HG03521 (cell line): ENCODE measurements at regions not wholly inside any gene's neighbourhood (a gene's known extent, or its start where the extent isn't known, plus 50 kb on each side); places are given as distances from the start of the nearest gene placed in this dataset.

Experiments used
- ATAC-seq: cut with Tn5 transposase; IDR thresholded peaks from one replicate; pipeline ENCODE4 v1.9.1; 2021; ENCODE audit warnings: mild to moderate bottlenecking, moderate library complexity; ENCODE audit not compliant: unreplicated experiment

DNA sequence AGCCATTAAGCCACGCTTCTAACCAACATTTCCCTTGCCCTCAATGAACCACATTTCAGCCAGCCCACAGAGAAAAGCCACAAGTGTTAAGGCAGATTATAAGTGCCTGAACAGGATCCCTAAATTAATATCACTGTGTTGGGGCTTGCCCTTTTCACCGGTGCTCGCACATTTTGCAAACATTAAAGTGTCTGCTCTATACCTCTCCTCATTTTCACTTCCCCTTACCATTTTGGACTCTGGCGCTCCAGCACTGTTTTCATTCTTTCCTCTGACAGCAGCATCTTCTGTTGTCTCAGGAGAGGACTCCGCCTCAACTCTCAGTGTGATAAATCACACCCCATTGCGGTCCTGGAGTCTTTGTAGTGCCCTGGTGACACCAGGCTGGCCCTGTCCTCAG, 274.2 kb downstream of the BAMBI start:
- ATAC-seq = no peak

GRCh38 chr10:28952523-28952922, 275.2 kb downstream of the BAMBI start:
- ATAC-seq = no peak

- no peak for ATAC-seq
Observed at GRCh38 chr10:28954211-28954610, 276.9 kb downstream of the BAMBI start.

DNA sequence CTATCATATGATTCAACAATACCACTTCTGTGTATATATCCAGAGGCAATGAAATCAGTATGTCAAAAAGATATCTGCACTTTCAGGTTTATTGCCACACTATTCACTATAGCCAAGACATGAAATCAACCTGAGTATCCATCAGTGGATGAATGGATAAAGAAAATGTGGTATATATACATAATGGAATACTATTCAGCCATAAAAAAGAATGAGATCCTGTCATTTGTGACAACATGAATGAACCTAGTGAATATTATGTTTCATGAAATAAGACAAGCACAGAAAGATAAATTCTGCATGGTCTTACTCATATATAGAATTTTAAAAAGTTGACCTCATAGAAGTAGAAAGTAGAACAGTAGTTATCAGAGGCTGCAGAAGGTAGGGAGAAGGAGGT, 281.1 kb downstream of the BAMBI start:
- no peak for ATAC-seq

- no peak for ATAC-seq
Observed at GRCh38 chr10:28959850-28960501, 282.7 kb downstream of the BAMBI start.

- no peak for ATAC-seq
Observed at GRCh38 chr10:28962768-28963167, 285.4 kb downstream of the BAMBI start.

DNA sequence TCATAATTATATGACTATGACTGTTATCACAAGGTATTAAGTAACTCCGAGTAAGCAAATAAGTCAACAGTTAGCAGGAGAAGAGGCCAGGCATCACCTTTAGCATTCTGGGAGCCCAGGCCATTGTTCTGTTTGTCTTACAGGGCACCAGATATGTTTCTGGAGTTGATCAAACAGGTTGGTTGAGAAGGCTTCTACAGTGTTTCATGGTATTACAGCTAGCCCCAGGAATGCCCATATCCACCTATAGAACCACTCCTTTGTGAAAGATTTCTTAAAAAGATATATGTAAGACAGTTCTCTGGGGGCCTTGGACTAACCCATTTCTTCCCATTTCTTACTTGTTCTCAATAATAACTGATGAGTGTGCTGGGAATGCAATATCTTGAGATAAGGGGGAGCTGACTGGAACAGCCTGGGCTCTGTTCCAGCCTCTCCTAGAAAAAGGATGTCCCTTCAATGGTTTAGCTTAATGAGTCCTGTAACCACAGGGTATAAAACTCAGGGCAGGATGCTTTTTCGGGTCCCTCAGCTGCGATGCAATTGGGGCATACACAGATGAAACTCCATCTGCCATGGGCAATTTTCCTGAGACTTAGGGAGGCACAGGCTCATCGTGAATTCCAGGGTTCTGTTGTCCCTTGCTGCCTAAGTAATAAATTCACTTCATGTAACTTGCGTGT, 286.4 kb downstream of the BAMBI start:
- ATAC-seq = no peak

GRCh38 chr10:28965937-28966336, 288.6 kb downstream of the BAMBI start:
- ATAC-seq = no peak

DNA sequence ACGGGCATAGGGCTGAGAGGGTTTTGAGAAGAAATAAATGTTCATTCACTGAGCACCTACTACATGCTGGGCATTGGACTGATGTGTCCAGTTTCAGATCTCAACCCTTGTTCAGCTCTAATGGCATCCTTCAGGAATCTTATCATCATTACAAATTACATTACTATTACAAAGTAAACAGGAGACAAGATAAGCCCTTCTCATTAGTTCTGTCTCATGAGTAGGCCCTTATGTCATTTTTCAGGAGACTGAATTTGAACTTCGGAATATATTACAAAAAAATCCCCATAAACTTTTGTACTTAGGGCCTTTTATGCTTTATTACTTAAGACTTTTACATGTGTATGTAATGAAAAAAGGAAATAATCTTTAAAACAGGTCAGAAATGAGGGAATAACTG, 289.7 kb downstream of the BAMBI start:
- ATAC-seq = no peak

DNA sequence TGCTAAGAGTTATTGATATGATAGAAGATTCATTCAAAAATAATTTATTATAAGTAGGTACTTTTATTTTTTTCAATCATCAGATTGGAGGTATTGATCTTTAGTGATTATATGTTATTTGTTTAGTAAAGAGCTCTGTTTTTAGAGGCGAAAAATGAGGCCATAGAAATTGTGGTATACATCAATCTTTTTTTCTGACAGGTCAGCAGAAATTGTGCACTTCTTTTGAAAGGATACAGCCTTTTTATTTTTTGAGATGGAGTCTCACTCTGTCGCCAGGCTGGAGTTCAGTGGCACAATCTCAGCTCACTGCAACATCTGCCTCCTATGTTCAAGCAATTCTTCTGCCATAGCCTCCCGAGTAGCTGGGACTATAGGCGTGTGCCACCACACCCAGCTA, 292.1 kb downstream of the BAMBI start:
- ATAC-seq = no peak

DNA sequence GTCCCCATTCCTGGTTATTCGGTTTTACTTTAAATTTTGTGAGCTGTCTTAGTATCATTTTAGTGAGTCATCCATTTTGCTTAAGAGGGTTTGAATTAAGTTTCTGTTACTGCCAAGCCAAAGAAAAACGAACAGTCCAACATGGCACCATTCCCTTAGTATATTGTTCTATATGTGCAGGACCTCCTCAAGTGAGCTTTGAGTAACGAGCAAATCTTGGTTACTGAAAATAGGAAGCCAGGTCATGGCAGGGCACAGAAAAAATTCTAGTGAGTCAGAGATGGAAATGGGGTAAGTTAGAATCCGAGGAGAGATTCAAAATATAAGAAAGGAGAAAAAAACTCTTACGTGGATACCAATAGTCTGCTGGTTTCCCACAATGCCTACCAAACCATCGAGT, 292.9 kb downstream of the BAMBI start:
- no peak for ATAC-seq

DNA sequence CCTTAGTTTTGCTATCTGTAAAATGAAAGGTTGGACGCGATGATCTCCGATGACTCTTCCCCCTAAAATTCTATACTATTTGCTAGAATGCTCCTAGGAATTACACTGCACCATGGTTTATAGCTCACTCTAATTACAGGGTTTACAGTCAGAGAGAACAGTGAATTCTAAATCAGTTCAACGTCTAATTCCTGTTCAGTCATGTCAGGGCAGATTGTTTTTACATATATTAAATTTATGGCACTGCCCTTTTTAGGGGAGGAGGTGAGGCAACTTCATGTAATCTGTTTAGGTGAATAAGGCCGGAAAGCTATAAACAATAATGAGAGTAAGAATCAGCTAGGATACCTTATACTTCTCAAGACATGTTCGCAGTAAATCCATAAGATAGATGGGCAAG, 293.9 kb downstream of the BAMBI start:
- ATAC-seq = no peak

DNA sequence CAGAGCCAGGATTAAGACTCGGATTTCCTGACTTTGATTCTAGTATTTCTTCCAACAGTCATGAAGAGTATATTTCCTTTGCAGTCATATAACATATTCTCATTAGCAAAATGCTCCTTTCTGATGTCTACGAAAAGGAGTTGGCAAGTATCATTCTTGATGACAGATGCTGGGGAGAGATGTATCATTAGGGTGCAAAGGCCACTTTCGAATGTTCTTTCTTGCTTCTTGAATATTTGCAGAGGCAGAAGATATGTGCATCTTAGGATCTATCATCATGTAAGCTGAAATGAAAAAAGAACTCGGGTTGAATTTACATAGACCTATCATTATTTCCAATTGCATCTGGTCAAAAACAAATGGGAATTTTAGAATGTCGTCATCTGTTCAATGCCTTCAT, 294.4 kb downstream of the BAMBI start:
- no peak for ATAC-seq

DNA sequence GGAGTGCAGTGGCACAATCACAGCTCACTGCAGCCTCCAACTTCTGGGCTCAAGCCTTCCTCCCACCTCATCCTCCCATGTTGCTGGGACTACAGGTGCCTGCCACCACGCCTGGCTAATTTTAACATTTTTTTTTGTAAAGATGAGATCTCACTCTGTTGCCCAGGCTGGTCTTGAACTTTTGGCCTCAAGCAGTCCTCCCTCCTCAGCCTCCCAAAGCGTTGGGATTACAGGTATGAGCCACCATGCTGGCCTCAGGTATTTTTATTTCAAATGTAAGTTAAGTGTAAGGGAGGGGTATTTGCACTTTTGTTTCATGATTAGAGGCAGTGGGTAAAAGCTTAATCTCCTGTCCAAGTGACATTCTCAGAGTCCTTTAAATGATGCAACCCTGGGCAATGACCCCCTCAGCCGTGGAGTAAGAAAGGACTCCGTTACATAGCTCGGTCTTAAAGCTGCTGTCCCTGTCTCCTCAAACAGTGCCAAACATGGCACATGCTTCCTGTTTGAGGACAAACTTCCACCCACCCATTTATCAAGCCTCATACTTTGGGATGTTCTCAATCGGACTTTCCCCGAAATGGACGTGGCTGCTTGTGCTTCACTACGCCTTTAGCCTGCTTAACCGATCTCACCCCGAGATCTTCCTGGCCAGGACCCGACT, 296.1 kb downstream of the BAMBI start:
- ATAC-seq = no peak

DNA sequence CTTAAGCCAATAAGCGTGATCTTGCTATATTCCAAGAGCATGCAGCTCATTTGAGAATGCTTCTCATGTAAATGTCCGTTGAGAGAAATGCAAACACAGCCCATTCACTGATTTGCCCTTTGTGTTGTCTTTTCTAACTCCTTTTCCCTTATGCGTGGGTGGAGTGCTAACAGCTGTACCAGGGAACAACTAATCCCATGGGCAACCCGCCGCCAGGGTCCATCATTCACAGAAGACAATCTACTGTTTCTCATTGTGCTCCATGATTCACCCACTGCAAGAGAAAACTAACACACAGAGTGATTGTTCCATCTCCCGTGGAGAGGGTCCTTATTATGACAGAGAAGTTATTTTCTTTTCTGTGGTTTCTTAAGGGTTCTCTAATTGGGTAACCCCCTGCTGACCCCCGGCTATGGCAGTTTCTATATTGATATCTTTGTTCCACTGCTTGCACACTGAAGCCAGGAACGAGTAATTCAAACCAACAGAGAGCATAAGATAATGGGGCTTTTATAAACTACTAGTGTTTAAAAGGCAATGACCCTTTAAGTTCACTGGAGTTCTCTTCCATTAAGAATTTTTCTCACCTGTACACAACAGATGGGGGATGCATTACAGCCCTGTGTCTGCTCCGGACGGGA, 298.7 kb downstream of the BAMBI start:
- no peak for ATAC-seq

DNA sequence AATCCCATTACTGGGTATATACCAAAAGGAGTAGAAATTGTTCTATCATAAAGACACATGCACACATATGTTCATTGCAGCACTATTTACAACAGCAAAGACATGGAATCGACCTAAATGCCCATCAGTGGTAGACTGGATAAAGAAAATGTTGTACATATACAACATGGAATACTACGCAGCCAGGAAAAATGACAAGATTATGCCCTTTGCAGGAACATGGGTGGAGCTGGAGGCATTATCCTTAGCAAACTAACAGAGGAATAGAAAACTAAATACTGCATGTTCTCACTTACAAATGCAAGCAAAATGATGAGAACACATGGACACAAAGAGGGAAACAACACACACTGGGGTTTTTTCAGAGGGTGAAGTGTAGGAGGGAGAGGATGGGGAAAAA, 300.2 kb downstream of the BAMBI start:
- no peak for ATAC-seq

DNA sequence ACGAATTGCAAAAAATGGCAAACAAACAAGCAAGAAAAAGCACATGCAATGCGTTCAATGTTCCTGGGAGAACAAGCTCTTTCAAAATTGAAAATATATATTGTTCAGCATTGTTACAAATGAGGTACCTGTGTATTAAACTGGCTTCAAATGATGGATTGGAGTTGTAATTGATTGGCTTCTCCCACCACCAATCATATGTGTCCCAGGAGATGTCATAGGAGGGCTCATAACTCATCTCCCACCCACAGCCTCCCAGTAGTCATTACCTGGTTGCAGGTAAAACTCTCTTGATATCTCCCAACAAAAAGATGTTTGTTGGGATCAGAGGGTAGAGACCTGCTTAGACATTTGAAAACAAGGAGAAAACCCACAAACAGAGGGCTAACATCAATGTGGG, 302.9 kb downstream of the BAMBI start:
- no peak for ATAC-seq

DNA sequence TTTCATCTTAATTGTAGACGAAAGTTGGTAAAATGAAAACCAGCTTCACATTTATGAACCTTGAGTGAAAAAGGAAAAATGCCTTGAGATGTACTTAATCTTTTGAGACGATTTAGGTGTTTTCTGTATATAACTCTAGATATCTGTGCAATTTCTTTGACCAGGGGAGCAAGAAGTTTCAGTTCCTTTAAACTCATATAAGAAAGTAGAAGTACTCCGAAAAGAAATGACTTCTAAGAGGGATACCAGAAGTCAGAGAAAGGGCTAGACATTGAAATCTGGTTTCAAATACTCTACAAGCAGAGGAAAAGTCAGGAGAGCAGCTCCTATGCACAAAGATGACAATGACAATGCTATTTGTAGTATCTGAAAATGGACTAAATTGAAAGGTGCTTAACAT, 303.7 kb downstream of the BAMBI start:
- no peak for ATAC-seq

DNA sequence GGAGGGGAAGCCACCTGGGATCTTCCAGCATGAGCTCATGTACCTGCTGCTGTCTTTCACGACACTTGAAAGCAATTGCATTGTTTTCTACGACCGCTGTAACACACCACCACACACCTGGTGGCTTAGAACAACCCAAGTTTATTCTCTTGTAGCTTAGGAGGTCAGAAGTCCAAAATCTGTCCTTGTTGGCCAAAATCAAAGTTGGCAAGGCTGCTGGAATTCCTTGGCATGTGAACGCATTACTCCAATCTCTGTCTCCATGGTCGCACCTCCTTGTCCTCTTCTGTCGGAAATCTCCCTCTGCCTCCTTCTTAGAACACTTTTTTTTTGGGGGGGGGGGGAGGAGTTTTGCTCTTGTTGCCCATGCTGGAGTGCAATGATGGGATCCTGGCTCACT, 305.7 kb downstream of the BAMBI start:
- ATAC-seq = no peak

- no peak for ATAC-seq
Observed at GRCh38 chr10:28983799-28984198, 305.1 kb upstream of the LYZL1 start.

- ATAC-seq = peak; percentile 61
Observed at GRCh38 chr10:28984431-28984830, 304.4 kb upstream of the LYZL1 start.
